ENCODE measurements at regions not wholly inside any gene's neighbourhood (a gene's known extent, or its start where the extent isn't known, plus 50 kb on each side); places are given as distances from the start of the nearest gene placed in this dataset.
"Not testable (repeated sequence)": the region's sequence is repeated elsewhere in the genome, so short reads cannot be mapped to it uniquely, and the experiment has no call there.

DNA sequence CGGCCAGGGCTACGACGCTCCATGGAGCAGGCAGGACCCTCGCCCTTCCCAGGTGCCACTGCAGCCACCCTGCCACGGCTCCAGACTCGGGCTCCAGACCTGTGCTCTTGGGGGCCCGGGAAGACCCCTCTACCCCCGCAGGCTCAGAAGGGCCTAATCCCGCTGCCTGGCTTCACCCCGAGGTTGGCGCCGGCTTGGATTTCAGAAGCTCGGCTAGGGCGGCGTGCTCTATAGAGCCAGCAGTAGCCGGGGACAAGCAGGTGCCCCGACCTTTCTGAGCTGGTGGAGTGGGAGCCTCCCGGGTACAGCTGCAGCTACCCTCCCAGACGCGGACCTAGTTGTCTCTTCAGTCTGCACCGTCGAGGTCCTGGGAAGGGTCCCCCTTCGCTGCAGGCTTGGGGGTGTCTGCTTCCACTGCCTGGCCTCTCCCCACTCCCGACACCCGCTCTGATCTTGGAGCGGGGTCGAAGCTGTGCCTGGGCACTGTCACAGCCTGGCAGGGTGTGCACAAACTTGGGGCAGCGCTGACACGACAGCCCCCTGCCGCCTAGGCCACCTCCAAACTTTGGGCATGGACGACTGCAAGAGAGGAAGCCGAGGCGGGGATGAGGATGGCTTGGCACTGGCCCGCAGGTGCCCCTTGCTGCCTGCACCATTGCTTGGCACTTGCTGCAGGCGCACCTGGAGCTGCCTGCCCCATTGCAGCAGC is 1366.1 kb upstream of the CDH9 start:
- no peaks in the 10 kb centered on the region for H3K36me3 Mint-ChIP-seq (ENCODE audit: low read depth)
- H3K27me3 Mint-ChIP-seq, result no peaks in the 10 kb centered on the region
- no peak for ATAC-seq
- peaks cover 17% of the 10 kb centered on the region for H3K9me3 Mint-ChIP-seq (ENCODE audit: low read depth)
- no peak overlapping the region for H3K27ac Mint-ChIP-seq
- no peak for DNase-seq
- ChIA-PET POLR2A (no interaction called here), CTCF (no interaction called here)
- no peaks in the 10 kb centered on the region for H3K4me1 Mint-ChIP-seq
- intact Hi-C loops (cut with DNase I, micrococcal nuclease), result no loop called here
- H3K4me3 Mint-ChIP-seq, result no peak overlapping the region

DNA sequence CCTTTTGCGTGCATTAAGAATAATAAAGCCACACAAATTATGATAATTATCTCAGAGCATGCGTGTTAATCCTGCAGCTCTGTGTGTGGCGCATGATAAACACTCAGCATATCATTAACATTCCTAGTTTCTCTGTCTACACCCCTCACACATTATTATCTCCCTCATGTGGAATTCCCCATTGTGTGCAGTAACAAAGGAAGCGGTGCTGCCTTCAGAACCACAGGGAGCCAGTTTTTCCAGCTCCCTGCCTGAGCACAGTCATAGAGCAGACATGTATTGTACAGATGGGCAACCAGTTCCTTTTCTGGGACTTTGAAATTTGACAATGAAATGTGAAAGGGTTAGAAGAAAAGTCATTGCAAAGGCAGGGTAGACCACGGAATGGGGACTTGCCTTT is 1365.5 kb upstream of the CDH9 start:
- Mint-ChIP-seq H3K9me3 (ENCODE audit: low read depth) (peaks cover 17% of the 10 kb centered on the region), H3K4me3 (no peak overlapping the region), H3K4me1 (no peaks in the 10 kb centered on the region), H3K36me3 (ENCODE audit: low read depth) (no peaks in the 10 kb centered on the region), H3K27ac (no peak overlapping the region), H3K27me3 (no peaks in the 10 kb centered on the region)
- no peak for DNase-seq
- intact Hi-C loops (cut with DNase I, micrococcal nuclease), result no loop called here
- CTCF ChIA-PET, result no interaction called here
- POLR2A ChIA-PET, result no interaction called here
- ATAC-seq, result no peak

DNA sequence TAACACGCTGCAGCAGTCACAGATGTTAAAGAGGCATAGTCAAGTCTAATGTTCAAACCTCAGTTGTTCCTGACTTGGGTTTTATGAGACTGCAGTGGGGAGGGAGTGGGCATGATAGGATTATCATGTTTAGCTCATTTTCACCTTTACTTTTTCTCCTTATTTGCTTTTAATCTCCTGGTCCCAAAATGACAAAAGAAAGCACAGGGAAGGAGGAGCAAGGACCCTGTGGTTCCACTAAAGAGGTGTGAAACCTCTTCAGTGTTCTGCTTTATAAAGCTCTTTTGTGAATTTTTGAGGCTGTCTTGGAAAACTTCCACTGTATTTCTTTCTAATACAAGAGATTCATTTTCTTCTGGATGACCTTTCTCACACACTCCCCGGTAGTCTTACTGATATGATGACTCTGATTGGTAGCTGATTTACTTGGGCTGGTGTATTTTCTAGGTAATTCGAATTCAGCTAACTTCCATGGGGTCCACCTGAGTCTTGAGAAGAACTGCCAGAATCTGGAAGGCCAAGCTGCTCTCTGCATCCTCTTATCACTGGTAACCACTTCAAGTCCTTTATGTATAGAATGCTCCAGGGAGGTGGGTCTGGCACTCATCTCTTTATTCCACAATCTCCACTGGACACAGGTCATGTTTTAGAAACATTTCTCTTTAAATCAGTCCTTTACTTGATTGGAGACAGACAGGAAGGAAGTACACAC is 1364.4 kb upstream of the CDH9 start:
- Mint-ChIP-seq H3K9me3 (ENCODE audit: low read depth) (peaks cover 19% of the 10 kb centered on the region), H3K4me3 (no peak overlapping the region), H3K36me3 (ENCODE audit: low read depth) (no peaks in the 10 kb centered on the region), H3K27ac (no peak overlapping the region), H3K27me3 (no peaks in the 10 kb centered on the region), H3K4me1 (no peaks in the 10 kb centered on the region)
- ATAC-seq (no peak), DNase-seq (no peak)
- intact Hi-C loops (cut with DNase I, micrococcal nuclease), result no loop called here
- POLR2A ChIA-PET, result no interaction called here
- CTCF ChIA-PET, result no interaction called here

DNA sequence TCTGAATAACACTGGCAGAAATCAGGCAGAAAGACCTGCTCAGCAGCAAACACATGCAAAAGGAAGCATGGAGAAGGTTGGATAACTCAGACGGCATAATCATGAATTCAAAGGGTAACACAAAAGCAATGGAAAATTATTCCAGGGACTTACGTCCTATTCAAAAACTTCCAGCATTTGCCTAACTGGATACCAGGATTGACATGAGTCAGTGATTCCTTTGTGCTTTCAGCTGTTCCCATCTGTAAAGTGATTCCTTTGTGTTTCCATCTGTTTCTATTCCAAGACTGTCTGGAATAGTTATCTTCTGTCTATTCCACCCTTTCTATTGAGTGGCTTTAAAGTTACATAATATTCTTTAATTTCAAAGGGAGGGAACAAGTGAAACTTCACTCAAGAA is 1361.7 kb upstream of the CDH9 start:
- intact Hi-C loops (cut with DNase I, micrococcal nuclease), result no loop called here

DNA sequence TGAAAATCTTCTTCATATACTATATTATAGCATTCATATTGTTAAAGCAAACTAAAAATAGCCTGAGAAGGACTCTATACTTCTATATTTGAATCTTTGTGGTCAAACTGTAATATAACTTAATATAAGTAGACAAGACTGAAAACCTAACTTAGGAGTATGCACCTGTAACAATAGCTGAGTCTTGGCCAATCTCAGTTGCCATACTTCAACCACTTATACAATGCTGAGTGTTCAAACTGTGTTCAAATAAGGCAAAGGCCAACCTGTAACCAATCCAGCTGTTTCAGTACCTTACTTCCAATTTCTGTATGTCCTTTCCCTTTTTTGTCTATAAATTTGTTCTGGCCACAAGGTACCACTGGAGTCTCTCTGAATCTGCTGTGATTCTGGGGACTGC is 1360.8 kb upstream of the CDH9 start:
- Mint-ChIP-seq H3K9me3 (ENCODE audit: low read depth) (peaks cover 9% of the 10 kb centered on the region), H3K4me3 (no peak overlapping the region), H3K27me3 (no peaks in the 10 kb centered on the region), H3K36me3 (ENCODE audit: low read depth) (no peaks in the 10 kb centered on the region), H3K4me1 (no peaks in the 10 kb centered on the region), H3K27ac (no peak overlapping the region)
- no peak for DNase-seq
- CTCF ChIA-PET, result no interaction called here
- POLR2A ChIA-PET, result no interaction called here
- ATAC-seq, result no peak
- intact Hi-C loops (cut with DNase I, micrococcal nuclease), result no loop called here

More for the DNA sequence above, 1361.7 kb upstream of the CDH9 start:
- CTCF ChIA-PET, result no interaction called here
- Mint-ChIP-seq H3K9me3 (ENCODE audit: low read depth) (peaks cover 9% of the 10 kb centered on the region), H3K27ac (no peak overlapping the region), H3K27me3 (no peaks in the 10 kb centered on the region), H3K4me3 (no peak overlapping the region), H3K36me3 (ENCODE audit: low read depth) (no peaks in the 10 kb centered on the region), H3K4me1 (no peaks in the 10 kb centered on the region)
- DNase-seq (no peak), ATAC-seq (no peak)
- POLR2A ChIA-PET, result no interaction called here

DNA sequence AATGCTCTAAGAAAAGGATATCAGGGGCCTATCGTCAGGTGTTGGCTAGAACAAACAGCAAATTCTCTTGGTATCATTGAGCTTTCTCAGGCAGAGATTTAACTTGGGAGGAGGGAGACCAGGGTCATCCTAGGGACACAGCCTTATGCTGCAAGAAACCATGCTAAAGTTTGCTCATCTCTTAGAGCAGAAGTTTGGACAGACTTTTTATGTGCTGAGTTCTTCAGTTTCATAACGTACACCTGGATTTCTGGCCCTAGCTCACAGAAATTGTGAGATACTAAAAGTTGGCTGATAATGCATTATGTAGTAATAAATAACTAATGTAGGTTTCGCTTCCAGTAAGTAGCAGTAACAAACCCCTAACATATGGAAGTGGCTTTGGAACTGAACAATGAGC is 1359.8 kb upstream of the CDH9 start:
- Mint-ChIP-seq H3K36me3 (ENCODE audit: low read depth) (no peaks in the 10 kb centered on the region), H3K27me3 (no peaks in the 10 kb centered on the region), H3K4me1 (no peaks in the 10 kb centered on the region), H3K27ac (no peak overlapping the region), H3K4me3 (no peak overlapping the region), H3K9me3 (ENCODE audit: low read depth) (peaks cover 9% of the 10 kb centered on the region)
- no peak for ATAC-seq
- CTCF ChIA-PET, result interaction anchor here (0.6 kb wide), 1 partner anchor 1335 kb away, joined by 4 read pairs; no protein-coding TSS in a partner anchor
- DNase-seq, result no peak
- POLR2A ChIA-PET, result no interaction called here
- intact Hi-C loops (cut with DNase I, micrococcal nuclease), result no loop called here

DNA sequence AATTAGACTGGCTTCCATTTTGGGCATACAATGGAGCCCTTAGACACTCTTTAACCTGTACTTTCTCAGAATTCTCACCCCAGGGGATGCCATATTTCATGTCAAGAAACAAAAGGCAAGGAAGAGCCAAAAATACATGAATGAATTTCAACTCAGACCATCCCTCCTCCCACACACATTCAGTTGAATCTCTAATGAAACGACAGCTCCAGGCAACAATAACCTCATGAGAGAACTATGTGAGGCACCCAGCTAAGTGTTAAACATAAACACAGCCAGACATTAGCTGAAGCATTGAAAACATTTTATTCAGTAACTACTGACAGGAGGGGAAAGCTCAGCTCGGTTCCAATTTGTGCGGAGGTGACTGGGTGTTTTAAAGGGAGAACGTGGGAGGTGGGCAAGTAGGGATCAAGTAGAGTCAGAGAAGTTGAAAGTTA is 1359.1 kb upstream of the CDH9 start:
- Mint-ChIP-seq H3K36me3 (ENCODE audit: low read depth) (no peaks in the 10 kb centered on the region), H3K27ac (no peak overlapping the region), H3K27me3 (no peaks in the 10 kb centered on the region), H3K4me1 (no peaks in the 10 kb centered on the region), H3K9me3 (ENCODE audit: low read depth) (peaks cover 6% of the 10 kb centered on the region), H3K4me3 (no peak overlapping the region)
- POLR2A ChIA-PET, result no interaction called here
- CTCF ChIA-PET, result no interaction called here
- ATAC-seq (no peak), DNase-seq (no peak)
- intact Hi-C loops (cut with DNase I, micrococcal nuclease), result no loop called here

DNA sequence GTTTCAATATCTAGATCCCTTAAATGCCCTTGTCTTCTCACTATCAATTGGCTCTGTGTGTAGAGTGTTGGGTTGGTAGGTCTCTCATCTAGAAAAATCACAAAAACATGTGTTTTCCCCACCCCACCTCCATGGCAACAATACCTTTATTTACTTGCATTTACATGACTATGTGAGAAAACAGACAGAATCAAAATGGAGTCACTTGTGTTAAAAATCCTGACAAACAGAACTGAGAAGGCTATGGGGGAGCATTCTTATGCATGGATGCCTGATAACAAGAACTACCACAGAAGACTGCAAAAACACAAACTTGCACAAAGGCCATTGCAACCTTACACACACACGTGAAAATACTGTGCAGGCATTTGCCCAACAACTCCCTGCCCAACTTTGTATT is 1352.9 kb upstream of the CDH9 start:
- DNase-seq (no peak), ATAC-seq (no peak)
- Mint-ChIP-seq H3K4me1 (no peaks in the 10 kb centered on the region), H3K9me3 (ENCODE audit: low read depth) (peaks cover 5% of the 10 kb centered on the region), H3K27ac (no peak overlapping the region), H3K36me3 (ENCODE audit: low read depth) (no peaks in the 10 kb centered on the region), H3K4me3 (no peak overlapping the region), H3K27me3 (no peaks in the 10 kb centered on the region)
- intact Hi-C loops (cut with DNase I, micrococcal nuclease), result no loop called here
- POLR2A ChIA-PET, result no interaction called here
- CTCF ChIA-PET, result no interaction called here

DNA sequence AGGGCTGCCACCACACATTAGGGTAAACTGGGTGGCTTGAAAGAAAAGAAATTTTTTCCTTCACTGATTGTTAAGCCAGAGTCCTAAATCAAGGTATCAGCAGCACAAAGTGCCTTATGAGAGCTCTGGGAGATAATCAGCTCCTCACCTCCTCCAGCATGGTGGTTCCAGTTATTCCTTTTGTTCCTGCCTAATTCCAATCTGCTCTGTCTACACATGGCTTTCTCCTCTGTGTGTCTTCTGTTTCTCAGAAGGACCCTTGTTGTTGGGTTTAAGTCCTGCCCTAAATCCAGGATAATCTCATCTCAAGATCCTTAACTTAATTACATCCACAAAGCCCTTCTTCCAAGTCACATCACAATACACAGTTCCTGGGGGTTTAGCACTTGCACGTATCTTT is 1352.0 kb upstream of the CDH9 start:
- Mint-ChIP-seq H3K9me3 (ENCODE audit: low read depth) (peaks cover 5% of the 10 kb centered on the region), H3K4me3 (no peak overlapping the region), H3K36me3 (ENCODE audit: low read depth) (no peaks in the 10 kb centered on the region), H3K27me3 (no peaks in the 10 kb centered on the region), H3K27ac (no peak overlapping the region), H3K4me1 (no peaks in the 10 kb centered on the region)
- CTCF ChIA-PET, result no interaction called here
- intact Hi-C loops (cut with DNase I, micrococcal nuclease), result no loop called here
- DNase-seq, result no peak
- no peak for ATAC-seq
- POLR2A ChIA-PET, result no interaction called here

DNA sequence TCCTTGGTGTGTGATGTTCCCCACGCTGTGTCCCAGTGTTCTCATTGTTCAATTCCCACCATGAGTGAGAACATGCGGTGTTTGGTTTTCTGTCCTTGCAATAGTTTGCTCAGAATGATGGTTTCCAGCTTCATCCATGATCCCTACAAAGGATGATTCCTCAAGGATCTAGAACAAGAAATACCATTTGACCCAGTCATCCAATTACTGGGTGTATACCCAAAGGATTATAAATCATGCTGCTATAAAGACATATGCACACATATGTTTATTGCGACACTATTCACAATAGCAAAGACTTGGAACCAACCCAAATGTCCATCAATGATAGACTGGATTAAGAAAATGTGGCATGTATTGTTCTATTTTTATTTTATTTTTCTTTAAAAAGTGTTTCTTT is 1351.3 kb upstream of the CDH9 start:
- H3K27me3 Mint-ChIP-seq; POLR2A ChIA-PET; intact Hi-C loops (cut with DNase I, micrococcal nuclease); H3K4me1 Mint-ChIP-seq; CTCF ChIA-PET; H3K36me3 Mint-ChIP-seq (ENCODE audit: low read depth); H3K27ac Mint-ChIP-seq; H3K4me3 Mint-ChIP-seq; DNase-seq; H3K9me3 Mint-ChIP-seq (ENCODE audit: low read depth); ATAC-seq: not testable (repeated sequence)

DNA sequence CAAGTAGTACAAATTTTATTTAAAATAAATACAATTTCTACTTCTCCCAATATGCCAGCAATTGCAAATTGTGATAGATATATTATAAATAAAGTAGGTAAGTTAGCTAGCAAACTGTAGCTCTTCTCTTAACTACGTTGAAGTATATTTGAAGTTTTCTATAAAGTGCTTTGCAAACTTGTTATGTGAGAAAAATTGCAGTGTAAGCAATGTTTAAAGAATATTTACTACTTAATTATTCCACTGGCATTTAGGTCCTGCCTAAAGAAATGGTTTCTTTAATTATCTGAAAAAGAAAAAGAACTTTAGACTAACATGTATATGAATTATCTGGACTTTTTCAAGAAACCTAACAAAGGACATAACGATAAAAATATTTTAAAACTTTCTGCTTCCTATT is 1350.0 kb upstream of the CDH9 start:
- Mint-ChIP-seq H3K36me3 (ENCODE audit: low read depth) (no peaks in the 10 kb centered on the region), H3K27me3 (no peaks in the 10 kb centered on the region), H3K9me3 (ENCODE audit: low read depth) (peaks cover 9% of the 10 kb centered on the region), H3K4me3 (no peak overlapping the region), H3K4me1 (no peaks in the 10 kb centered on the region), H3K27ac (no peak overlapping the region)
- no peak for DNase-seq
- CTCF ChIA-PET, result interaction anchor here (0.6 kb wide), 1 partner anchor 1924 kb away, joined by 3 read pairs; no protein-coding TSS in a partner anchor
- POLR2A ChIA-PET, result no interaction called here
- intact Hi-C loops (cut with DNase I, micrococcal nuclease), result no loop called here
- no peak for ATAC-seq

DNA sequence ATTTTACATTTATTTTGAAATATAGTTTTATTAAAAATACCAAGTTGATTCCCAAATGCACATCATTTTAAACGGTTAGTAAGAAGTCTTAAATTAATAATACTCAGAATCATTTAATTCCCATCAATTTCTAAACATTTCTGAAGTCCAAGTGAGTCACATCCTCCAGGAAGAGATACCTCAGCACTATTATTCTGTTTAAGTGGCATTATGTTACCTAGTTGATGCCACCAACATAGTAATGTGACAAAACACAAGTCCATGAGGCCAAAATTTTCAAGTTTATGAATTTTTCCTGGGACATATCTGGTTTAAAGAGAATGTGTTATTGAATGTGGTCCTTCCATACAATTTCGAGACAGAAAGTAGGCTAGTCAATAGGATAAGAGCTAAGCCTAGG is 1348.3 kb upstream of the CDH9 start:
- Mint-ChIP-seq H3K4me1 (no peaks in the 10 kb centered on the region), H3K9me3 (ENCODE audit: low read depth) (peaks cover 11% of the 10 kb centered on the region), H3K36me3 (ENCODE audit: low read depth) (no peaks in the 10 kb centered on the region), H3K4me3 (no peak overlapping the region), H3K27me3 (no peaks in the 10 kb centered on the region), H3K27ac (no peak overlapping the region)
- no peak for ATAC-seq
- CTCF ChIA-PET, result no interaction called here
- POLR2A ChIA-PET, result no interaction called here
- intact Hi-C loops (cut with DNase I, micrococcal nuclease), result no loop called here
- no peak for DNase-seq

All from activated CD4-positive, alpha-beta T cell treated with anti-CD3 and anti-CD28 coated beads for 36 hours (primary cell).